GM10248 (cell line): ENCODE measurements at regions not wholly inside any gene's neighbourhood (a gene's known extent, or its start where the extent isn't known, plus 50 kb on each side); places are given as distances from the start of the nearest gene placed in this dataset.
"Not testable (repeated sequence)": the region's sequence is repeated elsewhere in the genome, so short reads cannot be mapped to it uniquely, and the experiment has no call there.

Source experiments
- CTCF ChIA-PET: fragments of 300-600 bp; sonication (Branson Sonifier 250); formaldehyde crosslinking; extraction: SDS; loops from one replicate; lab custom pipeline; 2021; ENCODE audit warnings: antibody characterized with exemption; lab: Yijun Ruan, JAX
- POLR2A ChIA-PET: fragments of 350-650 bp; sonication (Branson Sonifier 250); formaldehyde crosslinking; extraction: SDS; loops from one replicate; lab custom pipeline; 2020; ENCODE audit warnings: antibody characterized with exemption; lab: Yijun Ruan, JAX
- DNase-seq: peaks from one replicate; pipeline ENCODE4 v3.0.0; 2012; ENCODE audit errors: extremely low spot score
- TF ChIP-seq, protein P1 (sequence below): IDR thresholded peaks from 2 replicates; pipeline ENCODE4 v1.5.1; 2012; ENCODE audit warnings: mild to moderate bottlenecking, low read depth; ENCODE audit errors: extremely low read depth, missing control alignments, control extremely low read depth

- POLR2A ChIA-PET = no interaction called here
- TF ChIP-seq, protein P1, sequence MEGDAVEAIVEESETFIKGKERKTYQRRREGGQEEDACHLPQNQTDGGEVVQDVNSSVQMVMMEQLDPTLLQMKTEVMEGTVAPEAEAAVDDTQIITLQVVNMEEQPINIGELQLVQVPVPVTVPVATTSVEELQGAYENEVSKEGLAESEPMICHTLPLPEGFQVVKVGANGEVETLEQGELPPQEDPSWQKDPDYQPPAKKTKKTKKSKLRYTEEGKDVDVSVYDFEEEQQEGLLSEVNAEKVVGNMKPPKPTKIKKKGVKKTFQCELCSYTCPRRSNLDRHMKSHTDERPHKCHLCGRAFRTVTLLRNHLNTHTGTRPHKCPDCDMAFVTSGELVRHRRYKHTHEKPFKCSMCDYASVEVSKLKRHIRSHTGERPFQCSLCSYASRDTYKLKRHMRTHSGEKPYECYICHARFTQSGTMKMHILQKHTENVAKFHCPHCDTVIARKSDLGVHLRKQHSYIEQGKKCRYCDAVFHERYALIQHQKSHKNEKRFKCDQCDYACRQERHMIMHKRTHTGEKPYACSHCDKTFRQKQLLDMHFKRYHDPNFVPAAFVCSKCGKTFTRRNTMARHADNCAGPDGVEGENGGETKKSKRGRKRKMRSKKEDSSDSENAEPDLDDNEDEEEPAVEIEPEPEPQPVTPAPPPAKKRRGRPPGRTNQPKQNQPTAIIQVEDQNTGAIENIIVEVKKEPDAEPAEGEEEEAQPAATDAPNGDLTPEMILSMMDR = no peak
- CTCF ChIA-PET = interaction anchor here (1.1 kb wide), 1 partner anchor 62 kb away, joined by 3 read pairs; no protein-coding TSS in a partner anchor
- no peak for DNase-seq
Observed at GRCh38 chr5:21603796-21604195, 1249.3 kb downstream of the CDH12 start.

GRCh38 chr5:21594566-21594965 is 1258.6 kb downstream of the CDH12 start:
- POLR2A ChIA-PET = no interaction called here
- CTCF ChIA-PET = no interaction called here
- TF ChIP-seq, protein P1 = no peak
- no peak for DNase-seq

DNA sequence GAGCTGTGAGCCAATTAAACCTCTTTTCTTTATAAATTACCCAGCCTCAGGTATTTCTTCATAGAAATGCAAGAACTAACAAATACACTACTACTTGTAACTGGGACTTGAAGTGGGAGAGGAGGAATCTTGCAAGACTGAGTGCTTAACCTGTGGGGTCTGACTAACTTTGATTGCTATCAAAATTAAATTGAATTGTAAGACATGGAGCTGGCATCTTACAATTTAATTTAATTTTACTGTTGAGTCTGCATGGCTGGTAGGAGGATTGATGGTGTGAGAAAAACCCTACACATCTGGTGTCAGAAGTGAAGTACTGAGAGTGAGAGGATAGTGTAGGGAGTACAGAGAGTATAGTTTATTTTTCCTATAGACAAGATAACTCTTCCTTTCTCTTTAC is 1259.9 kb downstream of the CDH12 start:
- TF ChIP-seq, protein P1 = no peak
- POLR2A ChIA-PET = no interaction called here
- CTCF ChIA-PET = no interaction called here
- no peak for DNase-seq

DNA sequence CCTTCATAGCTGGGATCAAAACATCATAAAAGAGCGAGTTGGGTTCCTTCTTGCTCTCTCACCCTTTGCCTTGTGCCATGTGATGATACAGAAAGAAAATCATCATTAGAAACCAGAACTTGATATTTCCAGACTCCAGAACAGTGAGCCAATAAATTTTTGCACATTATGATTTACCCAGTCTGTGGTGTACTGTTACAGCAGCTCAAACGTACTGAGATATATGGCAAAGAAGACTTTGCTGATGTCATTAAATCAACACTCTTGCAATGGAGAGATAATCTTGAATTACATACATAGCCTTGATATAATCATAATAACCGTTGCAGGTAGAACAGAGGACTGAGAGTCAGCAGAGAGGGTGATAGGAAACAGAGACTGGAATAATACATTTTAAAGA is 1271.6 kb downstream of the CDH12 start:
- TF ChIP-seq, protein P1 = no peak
- ChIA-PET CTCF (no interaction called here), POLR2A (no interaction called here)
- no peak for DNase-seq

GRCh38 chr5:21574961-21575360 is 1278.2 kb downstream of the CDH12 start:
- TF ChIP-seq, protein P1 = no peak
- ChIA-PET POLR2A (no interaction called here), CTCF (no interaction called here)
- no peak for DNase-seq

GRCh38 chr5:21574438-21574837 is 1278.7 kb downstream of the CDH12 start:
- TF ChIP-seq, protein P1 = no peak
- ChIA-PET POLR2A (no interaction called here), CTCF (no interaction called here)
- no peak for DNase-seq

DNA sequence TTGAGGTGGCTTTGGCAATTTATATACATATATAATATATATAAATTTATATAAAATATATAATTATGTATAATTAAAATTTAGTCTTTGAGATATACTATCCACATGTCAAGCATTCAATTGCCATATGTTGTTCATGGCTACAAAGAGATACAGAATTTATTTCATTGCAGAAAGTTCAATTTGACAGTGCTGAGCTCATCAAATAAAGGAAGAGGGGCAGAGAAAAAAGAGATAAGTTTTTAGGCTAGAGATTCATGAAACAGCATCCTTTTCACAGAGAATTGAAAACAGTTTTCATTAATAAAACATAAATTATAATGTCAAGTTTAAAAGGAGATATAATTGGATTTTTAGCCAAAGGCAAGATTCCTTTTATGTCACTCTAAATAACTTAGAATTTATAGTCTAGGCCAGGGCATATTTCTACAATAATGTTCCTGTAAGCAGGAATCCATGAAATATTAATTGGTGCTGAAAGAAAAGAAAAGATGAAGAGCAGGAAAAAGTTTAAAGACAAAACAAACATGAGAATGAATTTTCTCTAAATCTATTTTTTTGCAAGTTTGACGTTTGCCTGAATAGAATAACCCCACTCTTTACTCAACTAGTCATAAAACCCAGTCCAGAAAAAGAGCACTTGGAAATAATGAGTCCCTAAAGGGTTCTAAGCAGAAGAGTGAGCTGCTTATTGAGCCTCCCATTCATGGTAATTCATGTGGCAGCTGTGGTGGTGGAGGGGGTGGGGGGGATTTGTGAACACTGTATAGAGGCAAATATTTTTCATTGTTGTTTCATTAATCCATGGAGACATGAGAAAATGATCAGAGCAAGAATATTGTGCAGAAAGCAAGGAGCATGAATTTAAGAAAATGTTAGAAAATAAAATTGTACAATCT is 1279.5 kb downstream of the CDH12 start:
- POLR2A ChIA-PET = no interaction called here
- TF ChIP-seq, protein P1 = no peak
- CTCF ChIA-PET = no interaction called here
- DNase-seq = no peak

DNA sequence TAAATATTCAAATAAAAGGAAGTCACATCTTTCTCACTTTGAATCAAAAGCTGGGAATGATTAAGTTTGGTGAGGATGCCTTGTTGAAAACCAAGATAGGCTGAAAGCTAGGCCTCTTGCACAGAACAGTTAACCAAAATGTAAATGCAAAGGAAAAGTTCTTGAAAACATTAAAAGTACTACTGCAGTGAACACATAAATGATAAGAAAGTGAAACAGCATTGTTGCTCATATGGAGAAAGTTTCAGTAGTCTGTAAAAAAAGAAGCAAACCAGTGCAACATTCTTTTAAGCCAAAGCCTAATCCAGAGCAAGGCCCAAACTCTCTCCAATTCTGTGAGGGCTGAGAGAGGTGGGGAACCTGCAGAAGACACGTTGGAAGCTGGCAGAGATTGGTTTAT is 1281.9 kb downstream of the CDH12 start:
- POLR2A ChIA-PET, CTCF ChIA-PET, DNase-seq: not testable (repeated sequence)

DNA sequence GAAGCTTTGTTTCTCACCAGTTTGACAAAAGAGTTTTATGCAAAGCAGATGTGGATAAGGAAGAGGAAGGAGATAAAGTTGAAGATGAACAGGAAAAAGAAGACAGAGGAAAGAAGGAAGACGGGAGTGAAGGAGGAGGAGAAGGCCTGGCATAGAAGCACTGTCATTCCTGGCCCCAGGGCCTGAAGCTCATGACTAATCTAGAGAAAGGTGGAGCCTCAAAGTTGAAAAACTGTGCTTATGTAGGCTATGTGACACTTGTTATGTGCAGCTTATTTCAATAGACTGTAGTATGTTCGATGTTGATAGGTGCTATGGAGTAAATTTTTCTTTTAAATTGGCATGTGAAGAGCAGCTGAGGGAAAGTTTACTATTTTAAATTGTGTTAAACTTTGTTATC is 1294.0 kb downstream of the CDH12 start:
- CTCF ChIA-PET, POLR2A ChIA-PET: not testable (repeated sequence)

GRCh38 chr5:21552263-21552662 is 1300.9 kb downstream of the CDH12 start:
- CTCF ChIA-PET, POLR2A ChIA-PET, DNase-seq: not testable (repeated sequence)

More for the DNA sequence above, 1294.0 kb downstream of the CDH12 start:
- DNase-seq = not testable (repeated sequence)
